ENCODE measurements at regions not wholly inside any gene's neighbourhood (a gene's known extent, or its start where the extent isn't known, plus 50 kb on each side); places are given as distances from the start of the nearest gene placed in this dataset.

DNA sequence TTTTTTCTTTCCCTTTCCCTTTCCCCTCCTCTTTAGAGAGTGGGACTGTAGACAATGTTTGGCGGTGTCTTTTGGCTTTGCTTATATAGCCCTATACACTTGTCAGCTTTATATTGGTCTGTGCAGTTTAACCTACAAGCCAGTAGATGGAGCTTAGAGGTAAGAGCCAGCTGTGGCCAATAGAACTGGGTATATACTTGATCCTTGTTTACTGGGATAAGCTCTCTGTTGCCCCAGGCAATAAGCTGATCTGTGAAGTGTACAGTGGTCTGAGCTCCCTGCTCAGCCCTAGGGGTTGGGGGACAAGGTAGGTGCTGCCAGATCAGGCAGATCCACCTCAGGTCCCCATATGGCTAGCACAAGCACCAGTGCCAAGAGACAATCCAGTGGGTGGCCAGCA lies 434.1 kb downstream of the NOVA1 start:
- Histone ChIP-seq H3K27me3 (ENCODE audit: insufficient read depth, poor library complexity, severe bottlenecking) (no peaks in the 10 kb centered on the region), H3K27ac (replicated peaks) (no peak overlapping the region), H3K4me3 (replicated peaks; ENCODE audit: insufficient read depth, low read length) (no peak overlapping the region)
- DNase-seq (ENCODE audit: low read depth in 1 of 2, low spot score in 1 of 2), result no peak
- TF ChIP-seq, protein P1, sequence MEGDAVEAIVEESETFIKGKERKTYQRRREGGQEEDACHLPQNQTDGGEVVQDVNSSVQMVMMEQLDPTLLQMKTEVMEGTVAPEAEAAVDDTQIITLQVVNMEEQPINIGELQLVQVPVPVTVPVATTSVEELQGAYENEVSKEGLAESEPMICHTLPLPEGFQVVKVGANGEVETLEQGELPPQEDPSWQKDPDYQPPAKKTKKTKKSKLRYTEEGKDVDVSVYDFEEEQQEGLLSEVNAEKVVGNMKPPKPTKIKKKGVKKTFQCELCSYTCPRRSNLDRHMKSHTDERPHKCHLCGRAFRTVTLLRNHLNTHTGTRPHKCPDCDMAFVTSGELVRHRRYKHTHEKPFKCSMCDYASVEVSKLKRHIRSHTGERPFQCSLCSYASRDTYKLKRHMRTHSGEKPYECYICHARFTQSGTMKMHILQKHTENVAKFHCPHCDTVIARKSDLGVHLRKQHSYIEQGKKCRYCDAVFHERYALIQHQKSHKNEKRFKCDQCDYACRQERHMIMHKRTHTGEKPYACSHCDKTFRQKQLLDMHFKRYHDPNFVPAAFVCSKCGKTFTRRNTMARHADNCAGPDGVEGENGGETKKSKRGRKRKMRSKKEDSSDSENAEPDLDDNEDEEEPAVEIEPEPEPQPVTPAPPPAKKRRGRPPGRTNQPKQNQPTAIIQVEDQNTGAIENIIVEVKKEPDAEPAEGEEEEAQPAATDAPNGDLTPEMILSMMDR (IDR thresholded peaks at IDR 0.05; ENCODE audit: insufficient read depth, low read length), result peak; percentile 11
- TF ChIP-seq GABPA (IDR thresholded peaks at IDR 0.05; ENCODE audit: low read depth), result no peak
- no peak for TF ChIP-seq SPI1 (IDR thresholded peaks at IDR 0.05; ENCODE audit: borderline replicate concordance, low read depth)

DNA sequence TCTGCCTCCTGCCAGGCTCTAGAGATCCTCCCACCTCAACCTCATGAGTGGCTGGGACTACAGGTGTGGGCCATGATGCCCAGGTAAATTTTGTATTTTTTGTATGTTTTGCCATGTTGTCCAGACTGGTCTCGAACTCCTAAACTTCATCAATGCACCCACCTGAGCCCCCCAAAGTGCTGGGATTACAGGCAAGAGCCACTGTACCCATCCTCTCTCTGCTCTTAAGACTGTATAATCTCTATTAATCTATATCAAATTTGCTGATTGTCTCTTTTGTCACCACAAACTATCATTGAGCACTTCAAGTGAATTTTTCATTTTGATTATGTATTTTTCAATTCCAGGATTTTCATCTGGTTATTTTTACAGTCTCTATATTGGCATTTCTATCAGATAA lies 440.3 kb downstream of the NOVA1 start:
- no peak for DNase-seq (ENCODE audit: low read depth in 1 of 2, low spot score in 1 of 2)
- Histone ChIP-seq H3K4me3 (replicated peaks; ENCODE audit: insufficient read depth, low read length) (no peak overlapping the region), H3K27me3 (ENCODE audit: insufficient read depth, poor library complexity, severe bottlenecking) (no peaks in the 10 kb centered on the region), H3K27ac (replicated peaks) (no peak overlapping the region)
- TF ChIP-seq POLR2AphosphoS5 (IDR thresholded peaks at IDR 0.05; ENCODE audit: low read depth) (no peak), SPI1 (IDR thresholded peaks at IDR 0.05; ENCODE audit: borderline replicate concordance, low read depth) (no peak), GABPA (IDR thresholded peaks at IDR 0.05; ENCODE audit: low read depth) (no peak)
- TF ChIP-seq, protein P2, sequence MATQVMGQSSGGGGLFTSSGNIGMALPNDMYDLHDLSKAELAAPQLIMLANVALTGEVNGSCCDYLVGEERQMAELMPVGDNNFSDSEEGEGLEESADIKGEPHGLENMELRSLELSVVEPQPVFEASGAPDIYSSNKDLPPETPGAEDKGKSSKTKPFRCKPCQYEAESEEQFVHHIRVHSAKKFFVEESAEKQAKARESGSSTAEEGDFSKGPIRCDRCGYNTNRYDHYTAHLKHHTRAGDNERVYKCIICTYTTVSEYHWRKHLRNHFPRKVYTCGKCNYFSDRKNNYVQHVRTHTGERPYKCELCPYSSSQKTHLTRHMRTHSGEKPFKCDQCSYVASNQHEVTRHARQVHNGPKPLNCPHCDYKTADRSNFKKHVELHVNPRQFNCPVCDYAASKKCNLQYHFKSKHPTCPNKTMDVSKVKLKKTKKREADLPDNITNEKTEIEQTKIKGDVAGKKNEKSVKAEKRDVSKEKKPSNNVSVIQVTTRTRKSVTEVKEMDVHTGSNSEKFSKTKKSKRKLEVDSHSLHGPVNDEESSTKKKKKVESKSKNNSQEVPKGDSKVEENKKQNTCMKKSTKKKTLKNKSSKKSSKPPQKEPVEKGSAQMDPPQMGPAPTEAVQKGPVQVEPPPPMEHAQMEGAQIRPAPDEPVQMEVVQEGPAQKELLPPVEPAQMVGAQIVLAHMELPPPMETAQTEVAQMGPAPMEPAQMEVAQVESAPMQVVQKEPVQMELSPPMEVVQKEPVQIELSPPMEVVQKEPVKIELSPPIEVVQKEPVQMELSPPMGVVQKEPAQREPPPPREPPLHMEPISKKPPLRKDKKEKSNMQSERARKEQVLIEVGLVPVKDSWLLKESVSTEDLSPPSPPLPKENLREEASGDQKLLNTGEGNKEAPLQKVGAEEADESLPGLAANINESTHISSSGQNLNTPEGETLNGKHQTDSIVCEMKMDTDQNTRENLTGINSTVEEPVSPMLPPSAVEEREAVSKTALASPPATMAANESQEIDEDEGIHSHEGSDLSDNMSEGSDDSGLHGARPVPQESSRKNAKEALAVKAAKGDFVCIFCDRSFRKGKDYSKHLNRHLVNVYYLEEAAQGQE (IDR thresholded peaks at IDR 0.05; ENCODE audit: insufficient replicate concordance, low read depth), result no peak
- TF ChIP-seq, protein P1 (IDR thresholded peaks at IDR 0.05; ENCODE audit: insufficient read depth, low read length), result no peak

DNA sequence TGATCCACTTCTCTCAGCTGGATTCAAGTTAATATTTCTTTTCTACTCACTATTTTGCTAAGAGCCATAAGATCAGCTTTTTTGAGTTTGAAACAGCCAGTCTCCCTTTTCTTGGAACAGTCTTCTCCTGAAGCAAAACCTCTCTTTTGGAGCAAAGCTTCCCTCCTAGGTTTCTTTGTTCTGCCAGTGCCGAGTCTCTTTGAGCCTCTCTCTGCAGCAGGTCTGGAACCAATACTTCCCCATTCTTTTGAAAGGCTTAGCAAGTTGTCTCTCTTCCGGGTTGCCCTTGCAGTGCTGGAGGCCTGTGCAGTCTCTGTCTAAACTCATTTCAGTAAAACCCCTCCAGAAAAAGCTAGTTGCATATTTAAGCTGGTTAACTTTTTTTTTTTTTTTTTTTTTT lies 454.8 kb downstream of the NOVA1 start:
- H3K4me3 ChIP-seq (replicated peaks; ENCODE audit: insufficient read depth, low read length), result no peak overlapping the region
- DNase-seq (ENCODE audit: low read depth in 1 of 2, low spot score in 1 of 2), result peak in 1 of 2 experiments; percentile 21
- H3K27ac ChIP-seq (replicated peaks), result no peak overlapping the region

DNA sequence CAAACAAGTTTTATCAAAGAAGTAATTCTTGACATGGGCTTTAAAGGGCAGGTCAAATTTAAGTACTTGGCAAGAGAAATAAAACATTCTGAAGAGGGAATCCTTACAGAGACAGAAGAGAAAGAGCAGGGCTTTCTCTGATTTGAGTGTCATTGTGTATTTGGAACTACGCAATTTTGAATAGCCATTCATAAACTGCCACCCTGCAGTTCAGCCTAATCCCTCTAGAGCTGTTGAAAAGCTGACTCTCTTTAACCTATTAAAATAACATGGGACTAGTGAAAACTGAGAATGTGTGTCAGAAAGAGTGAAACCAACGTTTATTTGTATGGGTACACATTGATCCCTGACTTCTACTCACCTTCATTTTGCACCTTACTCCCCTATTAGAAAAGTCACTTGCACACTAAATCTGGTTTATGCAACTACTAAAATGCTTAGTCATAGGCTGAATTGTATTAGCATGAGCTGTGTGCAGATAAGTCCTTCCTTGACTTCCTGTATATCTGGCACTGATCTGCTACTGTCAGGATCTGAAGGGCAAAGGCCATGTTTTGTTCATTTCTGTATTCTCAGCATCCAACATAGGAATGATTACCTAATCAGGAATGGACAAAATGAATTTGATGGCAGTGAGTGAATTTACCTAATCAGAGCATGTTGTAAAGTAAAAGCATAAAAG lies 458.9 kb downstream of the NOVA1 start:
- H3K27ac ChIP-seq (replicated peaks), result no peak overlapping the region
- no peak overlapping the region for H3K4me3 ChIP-seq (replicated peaks; ENCODE audit: insufficient read depth, low read length)
- H3K27me3 ChIP-seq (ENCODE audit: insufficient read depth, poor library complexity, severe bottlenecking), result no peaks in the 10 kb centered on the region
- TF ChIP-seq, protein P1 (IDR thresholded peaks at IDR 0.05; ENCODE audit: insufficient read depth, low read length), result no peak
- TF ChIP-seq POLR2AphosphoS5 (IDR thresholded peaks at IDR 0.05; ENCODE audit: low read depth) (no peak), SPI1 (IDR thresholded peaks at IDR 0.05; ENCODE audit: borderline replicate concordance, low read depth) (no peak), GABPA (IDR thresholded peaks at IDR 0.05; ENCODE audit: low read depth) (no peak)
- TF ChIP-seq, protein P2 (IDR thresholded peaks at IDR 0.05; ENCODE audit: insufficient replicate concordance, low read depth), result no peak
- DNase-seq (ENCODE audit: low read depth in 1 of 2, low spot score in 1 of 2), result no peak

More for the DNA sequence above, 454.8 kb downstream of the NOVA1 start:
- H3K27me3 ChIP-seq (ENCODE audit: insufficient read depth, poor library complexity, severe bottlenecking), result no peaks in the 10 kb centered on the region
- no peak for TF ChIP-seq SPI1 (IDR thresholded peaks at IDR 0.05; ENCODE audit: borderline replicate concordance, low read depth)
- TF ChIP-seq GABPA (IDR thresholded peaks at IDR 0.05; ENCODE audit: low read depth), result no peak
- TF ChIP-seq, protein P1 (IDR thresholded peaks at IDR 0.05; ENCODE audit: insufficient read depth, low read length), result no peak
